ENCODE measurements at regions not wholly inside any gene's neighbourhood (a gene's known extent, or its start where the extent isn't known, plus 50 kb on each side); places are given as distances from the start of the nearest gene placed in this dataset.

GRCh38 chr20:26216025-26216424, 519.4 kb upstream of the ZNF337 start:
- TF ChIP-seq CTCF (IDR thresholded peaks at IDR 0.05) (no peak), POLR2A (IDR thresholded peaks at IDR 0.05) (no peak)

Measured in testis (tissue), 2 donors.